ENCODE measurements at regions not wholly inside any gene's neighbourhood (a gene's known extent, or its start where the extent isn't known, plus 50 kb on each side); places are given as distances from the start of the nearest gene placed in this dataset.

DNA sequence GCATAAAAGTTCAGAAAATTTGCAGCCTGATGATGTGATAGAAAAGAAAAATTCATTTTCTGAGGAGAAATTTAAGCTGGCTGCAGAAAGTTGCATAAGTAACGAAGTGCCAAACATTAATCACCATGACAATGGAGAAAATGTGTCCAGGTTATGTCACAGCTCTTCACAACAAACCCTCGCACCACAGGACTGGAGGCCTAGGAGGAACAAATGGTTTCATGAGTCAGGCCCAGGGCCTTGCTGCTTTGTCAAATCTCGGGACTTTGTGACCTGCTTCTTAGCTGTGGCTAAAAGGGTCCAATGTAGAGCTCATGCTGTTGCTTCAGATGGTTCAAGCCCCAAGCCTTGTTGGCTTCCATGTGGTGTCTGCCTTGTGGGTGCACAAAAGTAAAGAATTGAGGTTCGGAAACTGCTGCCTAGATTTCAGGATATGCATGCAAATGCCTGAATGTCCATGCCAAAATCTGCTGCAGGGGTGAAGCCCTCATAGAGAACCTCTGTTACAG lies 527.4 kb downstream of the SH3BGRL start:
- H3K9me3 Mint-ChIP-seq: peaks cover 60% of the 10 kb centered on the region
- no peak overlapping the region for H3K4me3 Mint-ChIP-seq

DNA sequence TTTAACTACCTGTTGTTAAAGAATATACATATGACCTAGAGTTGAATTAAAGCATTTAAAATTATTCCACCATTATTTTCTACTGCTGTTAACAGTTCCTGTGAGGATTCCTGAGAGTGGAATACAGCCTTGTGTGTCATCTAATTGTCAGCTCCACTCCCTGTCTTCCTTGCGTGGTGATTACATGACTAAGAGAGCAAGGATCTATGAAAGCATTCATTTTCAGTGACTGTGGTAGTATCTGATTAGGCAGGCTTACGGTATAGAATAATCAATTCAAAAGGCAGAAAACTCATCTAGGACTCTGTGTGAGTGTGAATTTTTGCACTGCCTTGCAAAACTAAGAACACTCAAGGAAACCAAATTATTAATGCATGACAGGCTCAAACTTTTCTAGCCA lies 577.8 kb downstream of the SH3BGRL start:
- Mint-ChIP-seq H3K4me1 (no peaks in the 10 kb centered on the region), H3K9me3 (peaks cover 13% of the 10 kb centered on the region)
- TF ChIP-seq CTCF (IDR thresholded peaks at IDR 0.05; ENCODE audit: unreplicated experiment in 3 of 3): no peak

More for the DNA sequence above, 527.4 kb downstream of the SH3BGRL start:
- no peaks in the 10 kb centered on the region for H3K27me3 Mint-ChIP-seq (ENCODE audit: low read depth)
- no peak for TF ChIP-seq CTCF (IDR thresholded peaks at IDR 0.05; ENCODE audit: unreplicated experiment in 3 of 3)
- H3K4me1 Mint-ChIP-seq: no peaks in the 10 kb centered on the region
- H3K27ac Mint-ChIP-seq: no peak overlapping the region
- H3K36me3 Mint-ChIP-seq (ENCODE audit: low read depth): no peaks in the 10 kb centered on the region

DNA sequence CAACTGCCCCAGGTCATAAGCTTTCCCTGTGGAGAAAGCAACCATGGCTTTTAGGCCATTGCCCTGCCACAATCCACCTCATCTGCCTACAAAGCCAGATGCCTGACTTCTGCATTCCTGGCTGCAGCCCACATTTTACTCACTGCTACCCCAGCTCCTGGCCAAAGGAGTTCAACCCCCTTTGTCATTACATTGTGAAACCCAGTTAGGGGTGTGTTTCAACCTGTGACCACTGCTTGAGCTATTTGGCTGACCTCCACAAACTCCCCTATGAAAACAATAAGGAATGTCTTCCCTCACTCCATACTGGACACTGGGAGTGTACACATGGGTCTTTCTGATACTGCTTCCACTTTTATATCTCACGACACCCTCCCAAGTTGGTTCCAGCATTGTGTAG lies 589.2 kb downstream of the SH3BGRL start:
- Mint-ChIP-seq H3K27ac (no peak overlapping the region), H3K4me3 (no peak overlapping the region), H3K36me3 (ENCODE audit: low read depth) (no peaks in the 10 kb centered on the region), H3K4me1 (no peaks in the 10 kb centered on the region), H3K9me3 (peaks cover 40% of the 10 kb centered on the region), H3K27me3 (ENCODE audit: low read depth) (no peaks in the 10 kb centered on the region)
- TF ChIP-seq CTCF (IDR thresholded peaks at IDR 0.05; ENCODE audit: unreplicated experiment in 3 of 3): no peak

More for the DNA sequence above, 577.8 kb downstream of the SH3BGRL start:
- Mint-ChIP-seq H3K27ac (no peak overlapping the region), H3K36me3 (ENCODE audit: low read depth) (no peaks in the 10 kb centered on the region), H3K4me3 (no peak overlapping the region), H3K27me3 (ENCODE audit: low read depth) (no peaks in the 10 kb centered on the region)
